Thyroid gland (tissue), 4 donors: ENCODE measurements at regions not wholly inside any gene's neighbourhood (a gene's known extent, or its start where the extent isn't known, plus 50 kb on each side); places are given as distances from the start of the nearest gene placed in this dataset.

Experiments
- POLR2A ChIP-seq, 2 donors: fragments of 450-650 bp; IDR thresholded peaks; one replicate each; pipeline ENCODE4 v1.6.1; 2017; ENCODE audit warnings: antibody characterized with exemption in 2 of 2, mild to moderate bottlenecking in 2 of 2, moderate library complexity in 1 of 2
- TF ChIP-seq, protein P1 (sequence below), 6 experiments: fragments of 200-600 bp in 3 of 6; fragments of 450-650 bp in 3 of 6; sonication (generic) in 3 of 6; IDR thresholded peaks; one replicate each; pipeline ENCODE4 v1.5.1; 2016 to 2019; ENCODE audit warnings: antibody characterized with exemption in 6 of 6, mild to moderate bottlenecking in 2 of 6, inconsistent platforms in 1 of 6, moderate library complexity in 1 of 6

DNA sequence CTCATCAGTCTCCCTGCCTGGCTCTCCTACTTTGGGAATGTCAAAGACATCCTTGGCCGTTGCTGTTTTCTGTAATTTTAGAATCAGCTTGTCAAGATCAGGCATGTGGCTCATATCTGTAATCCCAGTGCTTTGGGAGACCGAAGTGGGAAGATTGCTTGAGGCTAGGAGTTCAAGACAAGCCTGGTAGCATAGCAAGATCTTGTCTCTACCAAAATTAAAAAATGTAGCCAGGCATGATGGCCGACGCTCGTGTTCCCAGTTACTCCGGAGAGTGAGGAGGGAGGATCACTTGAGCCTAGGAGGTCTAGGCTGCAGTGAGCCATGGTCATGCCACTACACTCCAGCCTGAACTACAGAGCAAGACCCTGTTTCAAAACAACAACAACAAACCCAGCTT, 144.0 kb upstream of the ATP10A start:
- TF ChIP-seq, protein P1, sequence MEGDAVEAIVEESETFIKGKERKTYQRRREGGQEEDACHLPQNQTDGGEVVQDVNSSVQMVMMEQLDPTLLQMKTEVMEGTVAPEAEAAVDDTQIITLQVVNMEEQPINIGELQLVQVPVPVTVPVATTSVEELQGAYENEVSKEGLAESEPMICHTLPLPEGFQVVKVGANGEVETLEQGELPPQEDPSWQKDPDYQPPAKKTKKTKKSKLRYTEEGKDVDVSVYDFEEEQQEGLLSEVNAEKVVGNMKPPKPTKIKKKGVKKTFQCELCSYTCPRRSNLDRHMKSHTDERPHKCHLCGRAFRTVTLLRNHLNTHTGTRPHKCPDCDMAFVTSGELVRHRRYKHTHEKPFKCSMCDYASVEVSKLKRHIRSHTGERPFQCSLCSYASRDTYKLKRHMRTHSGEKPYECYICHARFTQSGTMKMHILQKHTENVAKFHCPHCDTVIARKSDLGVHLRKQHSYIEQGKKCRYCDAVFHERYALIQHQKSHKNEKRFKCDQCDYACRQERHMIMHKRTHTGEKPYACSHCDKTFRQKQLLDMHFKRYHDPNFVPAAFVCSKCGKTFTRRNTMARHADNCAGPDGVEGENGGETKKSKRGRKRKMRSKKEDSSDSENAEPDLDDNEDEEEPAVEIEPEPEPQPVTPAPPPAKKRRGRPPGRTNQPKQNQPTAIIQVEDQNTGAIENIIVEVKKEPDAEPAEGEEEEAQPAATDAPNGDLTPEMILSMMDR (IDR thresholded peaks at IDR 0.05), result no peak
- TF ChIP-seq POLR2A (IDR thresholded peaks at IDR 0.05), result no peak
